H9 (cell line): ENCODE measurements at regions not wholly inside any gene's neighbourhood (a gene's known extent, or its start where the extent isn't known, plus 50 kb on each side); places are given as distances from the start of the nearest gene placed in this dataset.
"Not testable (repeated sequence)": the region's sequence is repeated elsewhere in the genome, so short reads cannot be mapped to it uniquely, and the experiment has no call there.

Experiments
- DNase-seq: peaks from one replicate; pipeline ENCODE4 v3.0.0-alpha.2; 2017
- H2AFZ ChIP-seq: one replicate; pipeline ENCODE4 v1.6.1; 2013; ENCODE audit warnings: mild to moderate bottlenecking, low read length, control low read depth, moderate library complexity
- H2AK5ac ChIP-seq: 2 replicates; pipeline ENCODE4 v1.6.1; 2013; ENCODE audit warnings: low read length, control low read depth, mixed read lengths; ENCODE audit not compliant: insufficient read length
- H2BK120ac ChIP-seq: one replicate; pipeline ENCODE4 v1.6.1; 2013; ENCODE audit warnings: low read depth, mild to moderate bottlenecking, low read length, control low read depth, inconsistent platforms; ENCODE audit not compliant: poor library complexity, severe bottlenecking
- H2BK12ac ChIP-seq: 2 replicates; pipeline ENCODE4 v1.6.1; 2013; ENCODE audit warnings: low read length, control low read depth, mixed read lengths, low read depth; ENCODE audit not compliant: insufficient read length
- H2BK15ac ChIP-seq: 2 replicates; pipeline ENCODE4 v1.6.1; 2013; ENCODE audit warnings: low read depth, low read length, control low read depth
- H2BK20ac ChIP-seq: one replicate; pipeline ENCODE4 v1.6.1; 2013; ENCODE audit warnings: low read depth, mild to moderate bottlenecking, low read length, control low read depth, inconsistent platforms; ENCODE audit not compliant: poor library complexity, severe bottlenecking
- H2BK5ac ChIP-seq: 2 replicates; pipeline ENCODE4 v1.6.1; 2013; ENCODE audit warnings: low read length, control low read depth, mixed read lengths; ENCODE audit not compliant: insufficient read length
- H3K14ac ChIP-seq: 2 replicates; pipeline ENCODE4 v1.6.1; 2013; ENCODE audit warnings: low read length, control low read depth; ENCODE audit not compliant: insufficient read depth
- H3K18ac ChIP-seq: 2 replicates; pipeline ENCODE4 v1.6.1; 2013; ENCODE audit warnings: low read depth, mild to moderate bottlenecking, mixed read lengths, low read length, control low read depth; ENCODE audit not compliant: insufficient read length
- H3K23ac ChIP-seq: 2 replicates; pipeline ENCODE4 v1.6.1; 2013; ENCODE audit warnings: low read length, control low read depth, mixed read lengths, low read depth; ENCODE audit not compliant: insufficient read length
- H3K23me2 ChIP-seq: 2 replicates; pipeline ENCODE4 v1.6.1; 2013; ENCODE audit warnings: low read depth, mild to moderate bottlenecking, mixed read lengths, low read length, control low read depth; ENCODE audit not compliant: insufficient read length, poor library complexity, severe bottlenecking
- H3K27ac ChIP-seq: 2 replicates; pipeline ENCODE4 v1.5.1; 2013; ENCODE audit warnings: low read length, control low read depth, mixed read lengths, low read depth; ENCODE audit not compliant: insufficient read length
- H3K27me3 ChIP-seq: 2 replicates; pipeline ENCODE4 v1.6.1; 2013; ENCODE audit warnings: low read length, control low read depth, inconsistent platforms; ENCODE audit not compliant: insufficient read depth
- H3K4ac ChIP-seq: 2 replicates; pipeline ENCODE4 v1.6.1; 2013; ENCODE audit warnings: low read depth, mild to moderate bottlenecking, control low read depth, inconsistent platforms, low read length, moderate library complexity
- H3K4me1 ChIP-seq: 2 replicates; pipeline ENCODE4 v1.6.1; 2013; ENCODE audit warnings: low read length, control low read depth, inconsistent platforms; ENCODE audit not compliant: insufficient read depth
- H3K4me2 ChIP-seq: 2 replicates; pipeline ENCODE4 v1.6.1; 2013; ENCODE audit warnings: low read length, control low read depth, mixed read lengths; ENCODE audit not compliant: insufficient read length, insufficient read depth
- H3K56ac ChIP-seq: 2 replicates; pipeline ENCODE4 v1.6.1; 2013; ENCODE audit warnings: low read depth, mild to moderate bottlenecking, mixed read lengths, low read length, control low read depth; ENCODE audit not compliant: insufficient read length
- H3K79me1 ChIP-seq: 2 replicates; pipeline ENCODE4 v1.6.1; 2013; ENCODE audit warnings: low read depth, mild to moderate bottlenecking, moderate library complexity, low read length, control low read depth, inconsistent platforms; ENCODE audit not compliant: insufficient read depth, poor library complexity, severe bottlenecking
- H3K79me2 ChIP-seq: 2 replicates; pipeline ENCODE4 v1.6.1; 2013; ENCODE audit warnings: low read length, control low read depth, inconsistent platforms; ENCODE audit not compliant: insufficient read depth
- H3K9ac ChIP-seq: 2 replicates; pipeline ENCODE4 v1.6.1; 2013; ENCODE audit warnings: low read length, control low read depth, mixed read lengths; ENCODE audit not compliant: insufficient read length; ENCODE audit errors: extremely low read depth
- H3K9me3 ChIP-seq: one replicate; pipeline ENCODE4 v1.6.1; 2013; ENCODE audit warnings: low read depth, low read length, inconsistent platforms; ENCODE audit not compliant: control insufficient read depth
- H3T11ph ChIP-seq: one replicate; pipeline ENCODE4 v1.6.1; 2013; ENCODE audit warnings: mild to moderate bottlenecking, low read length, control low read depth, inconsistent platforms
- H4K20me1 ChIP-seq: one replicate; pipeline ENCODE4 v1.6.1; 2013; ENCODE audit not compliant: control insufficient read depth, insufficient read length, insufficient read depth
- H4K5ac ChIP-seq: 2 replicates; pipeline ENCODE4 v1.6.1; 2013; ENCODE audit warnings: low read depth, mild to moderate bottlenecking, mixed read lengths, low read length, control low read depth; ENCODE audit not compliant: insufficient read length
- H4K8ac ChIP-seq: replicated peaks from 2 replicates; pipeline ENCODE4 v1.6.1; 2013; ENCODE audit warnings: low read length, control low read depth, mixed read lengths, low read depth; ENCODE audit not compliant: insufficient read length
- H4K91ac ChIP-seq: 2 replicates; pipeline ENCODE4 v1.6.1; 2013; ENCODE audit warnings: low read depth, mild to moderate bottlenecking, moderate library complexity, mixed read lengths, low read length, control low read depth; ENCODE audit not compliant: insufficient read length
- H3K27ac Mint-ChIP-seq, 3 experiments: 2 replicates in 2 of 3; 3 replicates in 1 of 3; pipeline ENCODE4 v1.8.0; 2020 to 2021; ENCODE audit warnings: mixed read lengths in 3 of 3, mild to moderate bottlenecking in 1 of 3, moderate library complexity in 1 of 3
- H3K27me3 Mint-ChIP-seq: 2 replicates; pipeline ENCODE4 v1.8.0; 2021; ENCODE audit warnings: low read depth, mild to moderate bottlenecking, moderate library complexity, mixed read lengths
- H3K36me3 Mint-ChIP-seq, 3 experiments: 2 replicates in 2 of 3; 3 replicates in 1 of 3; pipeline ENCODE4 v1.8.0; 2020 to 2021; ENCODE audit warnings: low read depth in 3 of 3, mixed read lengths in 3 of 3; ENCODE audit not compliant: insufficient read depth in 1 of 3
- H3K4me1 Mint-ChIP-seq, 2 experiments: 2 replicates each; pipeline ENCODE4 v1.8.0; 2020; ENCODE audit warnings: mixed read lengths in 2 of 2
- H3K4me3 Mint-ChIP-seq, 2 experiments: 2 replicates in 1 of 2; 3 replicates in 1 of 2; pipeline ENCODE4 v1.8.0; 2020 to 2021; ENCODE audit warnings: mild to moderate bottlenecking in 2 of 2, mixed read lengths in 2 of 2, moderate library complexity in 1 of 2
- H3K9me3 Mint-ChIP-seq, 2 experiments: 2 replicates in 1 of 2; 3 replicates in 1 of 2; pipeline ENCODE4 v1.8.0; 2020; ENCODE audit warnings: mild to moderate bottlenecking in 2 of 2, mixed read lengths in 2 of 2, moderate library complexity in 1 of 2
- WGBS: extraction: QIAGEN DNeasy Blood & Tissue Kit; methylation state at CpG from one replicate; pipeline ENCODE4 v1.1.7; 2013; ENCODE audit warnings: missing lambda C conversion rate, low lambda C conversion rate, mixed read lengths; ENCODE audit not compliant: insufficient read length; ENCODE audit errors: extremely low coverage; 5-methylcytosine and 5-hydroxymethylcytosine counted together

GRCh38 chr10:38739011-38739775 is 645.1 kb downstream of the ZNF37A start:
- not testable (repeated sequence) for H3K27me3 ChIP-seq, H3K27ac Mint-ChIP-seq, H3K27me3 Mint-ChIP-seq, H4K20me1 ChIP-seq, H3K4me1 Mint-ChIP-seq, H2BK15ac ChIP-seq, H3K4me3 Mint-ChIP-seq, H3K56ac ChIP-seq, H4K8ac ChIP-seq, H3K4me1 ChIP-seq, H3K23me2 ChIP-seq, H2BK20ac ChIP-seq, H3K18ac ChIP-seq, H3K4ac ChIP-seq, H3K79me1 ChIP-seq, H3K4me2 ChIP-seq, H2AFZ ChIP-seq, DNase-seq, H2BK12ac ChIP-seq, H3K14ac ChIP-seq, H3K79me2 ChIP-seq, H3K27ac ChIP-seq, H3T11ph ChIP-seq, H2BK120ac ChIP-seq, H4K91ac ChIP-seq, H3K23ac ChIP-seq, H3K9ac ChIP-seq, H4K5ac ChIP-seq, H2BK5ac ChIP-seq, H2AK5ac ChIP-seq
- Mint-ChIP-seq H3K9me3 (peaks cover 67 to 70% of the 10 kb centered on the region in 2 experiments), H3K36me3 (peaks cover 0 to 15% (median 10%) of the 10 kb centered on the region in 3 experiments; a peak in 6 of 7 replicates)
- H3K9me3 ChIP-seq: peaks cover 55% of the 10 kb centered on the region
- WGBS: no CpG with 5 or more reads among the region's 5 CpGs
